B cell (primary cell): ENCODE measurements at regions not wholly inside any gene's neighbourhood (a gene's known extent, or its start where the extent isn't known, plus 50 kb on each side); places are given as distances from the start of the nearest gene placed in this dataset.
A peak's percentile ranks its signal among the peaks of the same experiment; 100 is the strongest.

Experiments used
- ATAC-seq: fragments of 200-7000 bp; cut with Tn5 transposase; one replicate; pipeline ENCODE4 v1.10.0; 2021; ENCODE audit warnings: low read depth, mild to moderate bottlenecking, moderate number of reproducible peaks, moderate library complexity
- CTCF ChIA-PET: fragments of 350-600 bp; sonication (Branson Sonifier 250); formaldehyde crosslinking; loops from one replicate; lab custom pipeline; 2021; ENCODE audit warnings: antibody characterized with exemption, inconsistent platforms; lab: Charles Lee
- POLR2A ChIA-PET: fragments of 350-600 bp; sonication (Branson Sonifier 250); formaldehyde crosslinking; loops from one replicate; lab custom pipeline; 2021; ENCODE audit warnings: antibody characterized with exemption; lab: Charles Lee
- DNase-seq: peaks from one replicate; pipeline ENCODE4 v3.0.0; 2013
- H2AFZ ChIP-seq: 2 replicates; pipeline ENCODE4 v1.6.1; 2012; ENCODE audit warnings: mild to moderate bottlenecking, low read depth, low read length; ENCODE audit not compliant: insufficient read depth, poor library complexity, severe bottlenecking
- H3K27ac ChIP-seq, 2 donors: 1 replicate in 1 of 2; 2 replicates in 1 of 2; pipeline ENCODE4 v1.5.1; 2012 to 2013; ENCODE audit warnings: low read length in 2 of 2, mild to moderate bottlenecking in 2 of 2, moderate library complexity in 1 of 2
- H3K27me3 ChIP-seq, 4 experiments: fragments of 200-600 bp in 1 of 4; sonication (generic) in 1 of 4; replicated peaks in 1 of 4; 1 replicate in 2 of 4; 2 replicates in 2 of 4; pipeline versions ENCODE4 v1.6.1 to v1.7.0; 2013 to 2016; ENCODE audit warnings: low read length in 3 of 4, mild to moderate bottlenecking in 2 of 4, mixed read lengths in 1 of 4, moderate library complexity in 1 of 4; ENCODE audit not compliant: insufficient read depth in 4 of 4, control insufficient read depth in 3 of 4; ENCODE audit errors: control extremely low read depth in 1 of 4
- H3K36me3 ChIP-seq, 2 experiments: replicated peaks in 1 of 2; 1 replicate in 1 of 2; 2 replicates in 1 of 2; pipeline versions ENCODE4 v1.6.1 to v1.7.1; 2013; ENCODE audit warnings: low read length in 1 of 2; ENCODE audit not compliant: insufficient read depth in 2 of 2, control insufficient read depth in 1 of 2; ENCODE audit errors: control extremely low read depth in 1 of 2, extremely low read depth in 1 of 2
- H3K4me1 ChIP-seq, 2 donors: fragments of 200-600 bp in 1 of 2; sonication (generic) in 1 of 2; 1 replicate in 1 of 2; 2 replicates in 1 of 2; pipeline versions ENCODE4 v1.5.1 to v1.6.1; 2013 to 2017; ENCODE audit warnings: low read length in 2 of 2; ENCODE audit not compliant: control insufficient read depth in 2 of 2, insufficient read depth in 2 of 2
- H3K4me2 ChIP-seq: replicated peaks from 2 replicates; pipeline ENCODE3; 2012; ENCODE audit warnings: mild to moderate bottlenecking, low read depth, low read length; ENCODE audit not compliant: poor library complexity, severe bottlenecking
- H3K4me3 ChIP-seq, 5 experiments: fragments of 200-600 bp in 1 of 5; sonication (generic) in 1 of 5; 1 replicate in 3 of 5; 2 replicates in 2 of 5; pipeline versions ENCODE4 v1.5.1 to v1.7.0; 2011 to 2016; ENCODE audit warnings: low read length in 4 of 5, mild to moderate bottlenecking in 4 of 5, low read depth in 2 of 5, control low read depth in 1 of 5, moderate library complexity in 1 of 5; ENCODE audit not compliant: insufficient read depth in 1 of 5; ENCODE audit errors: control extremely low read depth in 1 of 5, extremely low read depth in 1 of 5
- H3K79me2 ChIP-seq: fragments of 200-600 bp; sonication (generic); one replicate; pipeline ENCODE4 v1.6.0; 2016; ENCODE audit warnings: low read length; ENCODE audit not compliant: control insufficient read depth, insufficient read depth
- H3K9ac ChIP-seq: fragments of 200-600 bp; sonication (generic); 2 replicates; pipeline ENCODE4 v1.6.1; 2017; ENCODE audit warnings: mild to moderate bottlenecking, low read length, moderate library complexity
- H3K9me3 ChIP-seq, 3 donors: one replicate each; pipeline versions ENCODE4 v1.6.1 to v1.7.1; 2013; ENCODE audit warnings: low read length in 2 of 3; ENCODE audit not compliant: control insufficient read depth in 2 of 3, insufficient read depth in 1 of 3; ENCODE audit errors: control extremely low read depth in 1 of 3
- H4K20me1 ChIP-seq: 2 replicates; pipeline ENCODE4 v1.6.0; 2012; ENCODE audit warnings: mild to moderate bottlenecking, low read length; ENCODE audit not compliant: insufficient read depth, control insufficient read depth, poor library complexity, severe bottlenecking
- H3K27ac Mint-ChIP-seq: one replicate; pipeline ENCODE4 v1.8.0; 2021; ENCODE audit warnings: mixed read lengths
- H3K27me3 Mint-ChIP-seq: one replicate; pipeline ENCODE4 v1.8.0; 2021; ENCODE audit warnings: mixed read lengths
- H3K4me1 Mint-ChIP-seq: one replicate; pipeline ENCODE4 v1.8.0; 2021; ENCODE audit warnings: mixed read lengths
- H3K4me3 Mint-ChIP-seq: one replicate; pipeline ENCODE4 v1.8.0; 2021; ENCODE audit warnings: mixed read lengths
- H3K9me3 Mint-ChIP-seq: one replicate; pipeline ENCODE4 v1.8.0; 2022; ENCODE audit warnings: mixed read lengths; ENCODE audit not compliant: insufficient read depth
- EZH2 ChIP-seq: IDR thresholded peaks from 2 replicates; pipeline ENCODE4 v1.6.1; 2012; ENCODE audit warnings: borderline replicate concordance, low read depth, mild to moderate bottlenecking, moderate library complexity, low read length; ENCODE audit not compliant: insufficient read depth, poor library complexity, severe bottlenecking
- WGBS: methylation state at CpG from one replicate; pipeline ENCODE4 v1.1.5; 2013; ENCODE audit warnings: missing lambda C conversion rate; ENCODE audit not compliant: insufficient coverage; 5-methylcytosine and 5-hydroxymethylcytosine counted together
- intact Hi-C: fragments of 100-400 bp; cut with micrococcal nuclease; formaldehyde crosslinking; loops from one replicate; pipeline ENCODE4 v1.10.0; 2022
- TF ChIP-seq, protein P1 (sequence below): fragments of 200-600 bp; IDR thresholded peaks from one replicate; pipeline ENCODE4 v1.8.0; 2022; ENCODE audit warnings: antibody characterized with exemption, mild to moderate bottlenecking

- ATAC-seq, result no peak
Observed at GRCh38 chr3:104269771-104270170, 1096.9 kb upstream of the ALCAM start.

DNA sequence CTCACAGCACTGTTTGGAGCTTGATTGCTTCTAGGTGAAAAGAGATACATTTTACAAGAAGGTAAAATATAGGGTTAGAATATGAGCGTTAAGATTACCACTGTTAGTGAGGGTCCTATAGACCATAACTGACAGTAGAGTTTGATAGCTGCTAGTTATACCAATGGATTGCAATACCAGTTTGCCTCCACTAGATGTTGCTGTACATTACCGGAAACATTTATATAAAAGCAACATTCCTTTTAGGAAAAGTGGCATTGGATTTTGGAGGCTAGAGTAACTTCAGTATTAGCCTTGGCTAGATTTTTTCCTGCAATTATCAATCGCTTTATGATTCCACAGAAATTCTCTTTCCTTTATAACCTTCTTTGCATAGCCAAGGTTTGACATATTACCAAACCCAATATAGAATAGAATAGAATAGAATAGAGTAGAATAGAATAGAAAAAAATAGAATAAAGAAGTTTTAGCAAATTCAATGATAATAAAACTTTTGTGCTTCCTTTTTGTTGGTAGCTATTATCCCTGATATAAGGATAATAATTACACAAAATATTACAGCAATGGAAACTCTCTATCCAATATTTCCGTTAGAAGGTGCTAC, 1093.6 kb upstream of the ALCAM start:
- Mint-ChIP-seq H3K4me3 (no peak overlapping the region), H3K4me1 (no peaks in the 10 kb centered on the region), H3K27ac (no peak overlapping the region), H3K27me3 (no peaks in the 10 kb centered on the region), H3K9me3 (no peaks in the 10 kb centered on the region)
- no CpG with 5 or more reads among the region's 4 CpGs for WGBS
- Histone ChIP-seq H3K9me3 (peaks cover 0 to 7% (median 3%) of the 10 kb centered on the region in 3 donors), H3K4me2 (no peak overlapping the region), H3K36me3 (no peaks in the 10 kb centered on the region), H3K27me3 (no peaks in the 10 kb centered on the region), H3K4me3 (no peak overlapping the region), H3K27ac (no peak overlapping the region), H4K20me1 (no peaks in the 10 kb centered on the region), H3K4me1 (no peaks in the 10 kb centered on the region), H3K79me2 (no peaks in the 10 kb centered on the region), H2AFZ (no peak overlapping the region), H3K9ac (no peak overlapping the region)
- intact Hi-C loops, result loop anchor here (1.0 to 5.0 kb wide), 3 partner anchors 324 to 1246 kb away; no protein-coding TSS in a partner anchor
- DNase-seq, result peak; percentile 50
- ATAC-seq, result no peak
- TF ChIP-seq, protein P1, sequence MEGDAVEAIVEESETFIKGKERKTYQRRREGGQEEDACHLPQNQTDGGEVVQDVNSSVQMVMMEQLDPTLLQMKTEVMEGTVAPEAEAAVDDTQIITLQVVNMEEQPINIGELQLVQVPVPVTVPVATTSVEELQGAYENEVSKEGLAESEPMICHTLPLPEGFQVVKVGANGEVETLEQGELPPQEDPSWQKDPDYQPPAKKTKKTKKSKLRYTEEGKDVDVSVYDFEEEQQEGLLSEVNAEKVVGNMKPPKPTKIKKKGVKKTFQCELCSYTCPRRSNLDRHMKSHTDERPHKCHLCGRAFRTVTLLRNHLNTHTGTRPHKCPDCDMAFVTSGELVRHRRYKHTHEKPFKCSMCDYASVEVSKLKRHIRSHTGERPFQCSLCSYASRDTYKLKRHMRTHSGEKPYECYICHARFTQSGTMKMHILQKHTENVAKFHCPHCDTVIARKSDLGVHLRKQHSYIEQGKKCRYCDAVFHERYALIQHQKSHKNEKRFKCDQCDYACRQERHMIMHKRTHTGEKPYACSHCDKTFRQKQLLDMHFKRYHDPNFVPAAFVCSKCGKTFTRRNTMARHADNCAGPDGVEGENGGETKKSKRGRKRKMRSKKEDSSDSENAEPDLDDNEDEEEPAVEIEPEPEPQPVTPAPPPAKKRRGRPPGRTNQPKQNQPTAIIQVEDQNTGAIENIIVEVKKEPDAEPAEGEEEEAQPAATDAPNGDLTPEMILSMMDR, result peak; percentile 81
- no peak for TF ChIP-seq EZH2
- CTCF ChIA-PET, result interaction anchor here (0.6 to 4.1 kb wide), 15 partner anchors 9 to 1245 kb away, joined by 3 to 30 read pairs (median 3); partner anchors contain the start of gene ALCAM
- POLR2A ChIA-PET, result interaction anchor here (1.2 kb wide), 1 partner anchor 1096 kb away, joined by 3 read pairs; no protein-coding TSS in a partner anchor

More at GRCh38 chr3:104269771-104270170, 1096.9 kb upstream of the ALCAM start:
- POLR2A ChIA-PET, result no interaction called here
- H3K27ac Mint-ChIP-seq, result no peak overlapping the region
- Histone ChIP-seq H3K79me2 (no peaks in the 10 kb centered on the region), H3K27me3 (no peaks in the 10 kb centered on the region), H3K27ac (no peak overlapping the region), H3K36me3 (no peaks in the 10 kb centered on the region), H3K4me1 (no peaks in the 10 kb centered on the region), H3K9ac (no peak overlapping the region), H3K4me3 (no peak overlapping the region), H3K9me3 (peaks cover 0 to 5% (median 1%) of the 10 kb centered on the region in 3 donors), H4K20me1 (no peaks in the 10 kb centered on the region), H2AFZ (no peak overlapping the region), H3K4me2 (no peak overlapping the region)
- H3K4me1 Mint-ChIP-seq, result no peaks in the 10 kb centered on the region
- CTCF ChIA-PET, result interaction anchor here (0.6 to 1.5 kb wide), 2 partner anchors 21 to 1408 kb away, joined by 3 to 4 read pairs; no protein-coding TSS in a partner anchor
- 90% methylated on average over 6 of the region's 6 CpGs for WGBS
- no peak for TF ChIP-seq EZH2
- TF ChIP-seq, protein P1, result no peak
- no peak overlapping the region for H3K4me3 Mint-ChIP-seq
- H3K27me3 Mint-ChIP-seq, result no peaks in the 10 kb centered on the region
- no peak for DNase-seq
- peaks cover 2% of the 10 kb centered on the region for H3K9me3 Mint-ChIP-seq
- intact Hi-C loops, result loop anchor here (5.0 kb wide), 1 partner anchor 328 kb away; no protein-coding TSS in a partner anchor
